ENCODE measurements at regions not wholly inside any gene's neighbourhood (a gene's known extent, or its start where the extent isn't known, plus 50 kb on each side); places are given as distances from the start of the nearest gene placed in this dataset.

DNA sequence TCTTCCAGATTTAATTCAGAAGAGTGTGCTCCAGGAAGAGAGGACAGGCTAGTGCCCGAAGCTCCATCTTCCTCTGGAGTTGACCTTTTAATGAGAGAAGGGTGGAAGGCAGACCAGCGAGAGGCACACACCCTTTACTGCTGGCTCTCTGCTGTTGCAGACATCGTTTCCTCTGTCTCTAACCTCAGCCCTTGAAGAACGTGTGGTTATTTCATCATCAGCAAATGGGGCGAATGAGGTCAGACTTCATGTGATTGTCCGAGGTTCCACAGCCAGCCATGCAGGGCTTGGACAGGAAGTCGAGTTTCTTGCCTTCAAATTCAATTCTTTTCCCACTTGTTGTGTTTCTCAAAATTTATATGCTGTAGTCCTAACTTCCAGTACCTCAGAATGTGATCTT, 155.2 kb upstream of the MSX1 start:
- Mint-ChIP-seq H3K4me3 (no peak overlapping the region), H3K4me1 (peaks cover 0 to 6% of the 10 kb centered on the region in 2 donors), H3K27ac (no peak overlapping the region), H3K27me3 (ENCODE audit: low read depth in 2 of 2) (peaks cover 0 to 4% of the 10 kb centered on the region in 2 donors), H3K9me3 (no peaks in the 10 kb centered on the region), H3K36me3 (no peaks in the 10 kb centered on the region)
- no peak for ATAC-seq
- DNase-seq = no peak
- intact Hi-C loops (cut with micrococcal nuclease) = no loop called here
- WGBS (ENCODE audit: insufficient coverage) = 73% methylated on average over 7 of the region's 7 CpGs
- TF ChIP-seq, protein P1, sequence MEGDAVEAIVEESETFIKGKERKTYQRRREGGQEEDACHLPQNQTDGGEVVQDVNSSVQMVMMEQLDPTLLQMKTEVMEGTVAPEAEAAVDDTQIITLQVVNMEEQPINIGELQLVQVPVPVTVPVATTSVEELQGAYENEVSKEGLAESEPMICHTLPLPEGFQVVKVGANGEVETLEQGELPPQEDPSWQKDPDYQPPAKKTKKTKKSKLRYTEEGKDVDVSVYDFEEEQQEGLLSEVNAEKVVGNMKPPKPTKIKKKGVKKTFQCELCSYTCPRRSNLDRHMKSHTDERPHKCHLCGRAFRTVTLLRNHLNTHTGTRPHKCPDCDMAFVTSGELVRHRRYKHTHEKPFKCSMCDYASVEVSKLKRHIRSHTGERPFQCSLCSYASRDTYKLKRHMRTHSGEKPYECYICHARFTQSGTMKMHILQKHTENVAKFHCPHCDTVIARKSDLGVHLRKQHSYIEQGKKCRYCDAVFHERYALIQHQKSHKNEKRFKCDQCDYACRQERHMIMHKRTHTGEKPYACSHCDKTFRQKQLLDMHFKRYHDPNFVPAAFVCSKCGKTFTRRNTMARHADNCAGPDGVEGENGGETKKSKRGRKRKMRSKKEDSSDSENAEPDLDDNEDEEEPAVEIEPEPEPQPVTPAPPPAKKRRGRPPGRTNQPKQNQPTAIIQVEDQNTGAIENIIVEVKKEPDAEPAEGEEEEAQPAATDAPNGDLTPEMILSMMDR (IDR thresholded peaks at IDR 0.05) = no peak
- Histone ChIP-seq H3K4me3 (ENCODE audit: low read length) (no peak overlapping the region), H3K4me1 (ENCODE audit: control insufficient read depth, insufficient read depth, low read length) (no peaks in the 10 kb centered on the region), H3K27ac (ENCODE audit: low read length) (no peak overlapping the region), H3K36me3 (ENCODE audit: control insufficient read depth, insufficient read depth, low read length) (no peaks in the 10 kb centered on the region), H3K9me3 (ENCODE audit: control insufficient read depth, insufficient read depth, low read length) (peaks cover 4% of the 10 kb centered on the region), H3K27me3 (ENCODE audit: control insufficient read depth, insufficient read depth, low read length) (no peaks in the 10 kb centered on the region)

DNA sequence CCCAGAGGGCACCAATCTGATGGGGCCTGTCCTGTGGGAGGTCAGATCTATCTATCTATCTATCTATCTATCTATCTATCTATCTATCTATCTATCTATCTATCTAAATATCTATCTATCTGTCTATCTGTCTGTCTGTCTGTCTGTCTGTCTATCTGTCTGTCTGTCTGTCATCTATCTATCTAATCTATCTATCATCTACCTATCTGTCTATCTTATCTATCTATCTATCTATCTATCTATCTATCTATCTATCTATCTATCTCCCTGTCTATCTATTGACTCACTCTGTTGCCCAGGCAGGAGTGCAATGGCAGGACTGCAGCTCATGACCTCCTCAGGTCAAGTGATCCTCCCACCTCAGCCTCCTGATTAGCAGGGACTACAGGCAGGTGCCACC, 155.7 kb upstream of the STX18 start:
- H3K9me3 Mint-ChIP-seq = no peaks in the 10 kb centered on the region
- Histone ChIP-seq H3K9me3 (ENCODE audit: control insufficient read depth, insufficient read depth, low read length) (no peaks in the 10 kb centered on the region), H3K4me3 (ENCODE audit: low read length) (no peak overlapping the region), H3K27ac (ENCODE audit: low read length) (no peak overlapping the region), H3K27me3 (ENCODE audit: control insufficient read depth, insufficient read depth, low read length) (no peaks in the 10 kb centered on the region), H3K4me1 (ENCODE audit: control insufficient read depth, insufficient read depth, low read length) (no peaks in the 10 kb centered on the region), H3K36me3 (ENCODE audit: control insufficient read depth, insufficient read depth, low read length) (no peaks in the 10 kb centered on the region)
- intact Hi-C loops (cut with micrococcal nuclease) = no loop called here
- no peak overlapping the region for H3K4me3 Mint-ChIP-seq
- peaks cover 0 to 11% of the 10 kb centered on the region in 2 donors for H3K4me1 Mint-ChIP-seq
- ATAC-seq = no peak
- H3K27ac Mint-ChIP-seq = no peak overlapping the region
- no peaks in the 10 kb centered on the region for H3K36me3 Mint-ChIP-seq
- TF ChIP-seq, protein P1 (IDR thresholded peaks at IDR 0.05) = no peak
- H3K27me3 Mint-ChIP-seq (ENCODE audit: low read depth in 2 of 2) = no peaks in the 10 kb centered on the region
- no peak for DNase-seq

DNA sequence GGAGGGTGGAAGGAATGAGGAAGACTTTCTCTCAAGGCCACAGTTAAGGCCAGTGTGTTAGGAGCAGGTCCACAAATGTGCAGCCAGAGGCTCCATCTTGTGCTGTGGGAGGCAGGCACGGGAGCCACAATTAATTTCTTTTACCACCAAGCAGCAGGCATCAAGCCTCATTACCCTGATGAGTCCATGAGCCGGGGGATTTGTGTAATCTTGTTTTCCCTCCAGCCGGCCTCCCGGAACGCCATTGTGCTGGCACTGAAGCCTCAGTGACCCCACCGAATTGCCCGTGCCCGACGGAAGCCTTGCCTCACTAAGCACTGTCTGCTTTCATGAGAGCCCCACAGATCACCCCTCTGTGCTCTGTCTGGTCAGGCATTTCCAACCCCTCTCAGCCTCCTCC, 154.7 kb upstream of the STX18 start:
- TF ChIP-seq, protein P1 (IDR thresholded peaks at IDR 0.05) = no peak
- WGBS (ENCODE audit: insufficient coverage) = 97% methylated on average over 9 of the region's 9 CpGs
- Mint-ChIP-seq H3K4me3 (no peak overlapping the region), H3K36me3 (no peaks in the 10 kb centered on the region), H3K27me3 (ENCODE audit: low read depth in 2 of 2) (no peaks in the 10 kb centered on the region), H3K27ac (no peak overlapping the region), H3K9me3 (no peaks in the 10 kb centered on the region), H3K4me1 (peaks cover 0 to 5% of the 10 kb centered on the region in 2 donors)
- Histone ChIP-seq H3K27me3 (ENCODE audit: control insufficient read depth, insufficient read depth, low read length) (no peaks in the 10 kb centered on the region), H3K4me1 (ENCODE audit: control insufficient read depth, insufficient read depth, low read length) (no peaks in the 10 kb centered on the region), H3K27ac (ENCODE audit: low read length) (no peak overlapping the region), H3K9me3 (ENCODE audit: control insufficient read depth, insufficient read depth, low read length) (no peaks in the 10 kb centered on the region), H3K36me3 (ENCODE audit: control insufficient read depth, insufficient read depth, low read length) (no peaks in the 10 kb centered on the region), H3K4me3 (ENCODE audit: low read length) (no peak overlapping the region)
- intact Hi-C loops (cut with micrococcal nuclease) = no loop called here
- no peak for ATAC-seq
- DNase-seq = no peak

DNA sequence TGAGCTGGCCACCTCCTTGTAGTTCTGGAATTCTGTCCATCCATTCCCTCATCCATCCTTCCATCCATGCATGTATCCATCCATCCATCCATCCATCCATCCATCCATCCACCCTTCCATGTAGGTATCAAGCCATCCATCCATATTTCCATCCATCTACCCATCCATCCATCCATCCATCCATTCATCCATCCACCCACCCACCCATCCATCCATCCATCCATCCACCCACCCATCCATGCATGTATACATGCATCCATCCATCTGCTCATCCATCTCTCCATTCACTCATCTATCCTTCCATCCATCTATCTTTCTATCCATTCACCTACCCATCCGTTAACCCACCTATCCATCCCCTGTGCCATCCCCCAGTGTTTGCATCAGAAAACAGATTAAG, 153.6 kb upstream of the STX18 start:
- no peaks in the 10 kb centered on the region for H3K4me1 ChIP-seq (ENCODE audit: control insufficient read depth, insufficient read depth, low read length)
- H3K27me3 ChIP-seq (ENCODE audit: control insufficient read depth, insufficient read depth, low read length) = no peaks in the 10 kb centered on the region
- H3K9me3 Mint-ChIP-seq = no peaks in the 10 kb centered on the region
- H3K4me3 Mint-ChIP-seq = no peak overlapping the region
- no peak overlapping the region for H3K27ac ChIP-seq (ENCODE audit: low read length)
- H3K27me3 Mint-ChIP-seq (ENCODE audit: low read depth in 2 of 2) = no peaks in the 10 kb centered on the region
- H3K4me3 ChIP-seq (ENCODE audit: low read length) = no peak overlapping the region
- 95% methylated on average over 1 of the region's 1 CpG for WGBS (ENCODE audit: insufficient coverage)
- no peaks in the 10 kb centered on the region for H3K9me3 ChIP-seq (ENCODE audit: control insufficient read depth, insufficient read depth, low read length)
- DNase-seq (no peak), ATAC-seq (no peak)
- no peaks in the 10 kb centered on the region for H3K36me3 Mint-ChIP-seq
- H3K36me3 ChIP-seq (ENCODE audit: control insufficient read depth, insufficient read depth, low read length) = no peaks in the 10 kb centered on the region
- H3K27ac Mint-ChIP-seq = no peak overlapping the region
- H3K4me1 Mint-ChIP-seq = peaks cover 0 to 5% of the 10 kb centered on the region in 2 donors
- TF ChIP-seq, protein P1 (IDR thresholded peaks at IDR 0.05) = no peak
- intact Hi-C loops (cut with micrococcal nuclease) = no loop called here
